ENCODE measurements at regions not wholly inside any gene's neighbourhood (a gene's known extent, or its start where the extent isn't known, plus 50 kb on each side); places are given as distances from the start of the nearest gene placed in this dataset.

- no peak for TF ChIP-seq CTCF (IDR thresholded peaks at IDR 0.05; ENCODE audit: insufficient read depth, low read length)
- no peak for TF ChIP-seq GABPA (IDR thresholded peaks at IDR 0.05; ENCODE audit: low read depth)
Observed at GRCh38 chr22:47788461-47788860, 1026.0 kb downstream of the TBC1D22A start.

Data from HL-60 (cell line).